D341Med (cell line): ENCODE measurements at regions not wholly inside any gene's neighbourhood (a gene's known extent, or its start where the extent isn't known, plus 50 kb on each side); places are given as distances from the start of the nearest gene placed in this dataset.

ENCODE experiments used
- DNase-seq: peaks from one replicate; pipeline ENCODE4 v3.0.0; 2012; ENCODE audit warnings: low spot score

GRCh38 chr22:48535868-48536540 is 1291.7 kb downstream of the BRD1 start:
- DNase-seq = no peak

GRCh38 chr22:48534395-48534958 is 1293.2 kb downstream of the BRD1 start:
- DNase-seq = no peak

GRCh38 chr22:48532986-48533385 is 1294.7 kb downstream of the BRD1 start:
- DNase-seq = no peak

GRCh38 chr22:48531761-48532435 is 1295.8 kb downstream of the BRD1 start:
- no peak for DNase-seq

- DNase-seq = no peak
These were observed 1296.6 kb downstream of the BRD1 start for GRCh38 chr22:48531108-48531507.

GRCh38 chr22:48530666-48531065 is 1297.0 kb downstream of the BRD1 start:
- no peak for DNase-seq

- DNase-seq = no peak
These were observed 1299.3 kb downstream of the BRD1 start for GRCh38 chr22:48528221-48528915.

- no peak for DNase-seq
These were observed 1303.9 kb downstream of the BRD1 start for GRCh38 chr22:48523761-48524160.

- no peak for DNase-seq
These were observed 1304.6 kb downstream of the BRD1 start for GRCh38 chr22:48523091-48523490.

- DNase-seq = no peak
These were observed 1305.4 kb downstream of the BRD1 start for GRCh38 chr22:48522271-48522670.

GRCh38 chr22:48520884-48521588 is 1306.6 kb downstream of the BRD1 start:
- no peak for DNase-seq

- DNase-seq = no peak
These were observed 1307.5 kb downstream of the BRD1 start for GRCh38 chr22:48520207-48520606.

GRCh38 chr22:48517039-48518030 is 1310.3 kb downstream of the BRD1 start:
- no peak for DNase-seq

GRCh38 chr22:48516571-48516970 is 1311.1 kb downstream of the BRD1 start:
- no peak for DNase-seq

GRCh38 chr22:48515571-48516200 is 1312.0 kb downstream of the BRD1 start:
- DNase-seq = no peak

GRCh38 chr22:48513929-48514328 is 1313.7 kb downstream of the BRD1 start:
- DNase-seq = no peak

GRCh38 chr22:48513446-48513845 is 1314.2 kb downstream of the BRD1 start:
- no peak for DNase-seq

- DNase-seq = no peak
These were observed 1315.8 kb downstream of the BRD1 start for GRCh38 chr22:48511781-48512327.

GRCh38 chr22:48511211-48511610 is 1316.5 kb downstream of the BRD1 start:
- no peak for DNase-seq

- DNase-seq = no peak
These were observed 1317.1 kb downstream of the BRD1 start for GRCh38 chr22:48510599-48510998.
